ENCODE measurements at regions not wholly inside any gene's neighbourhood (a gene's known extent, or its start where the extent isn't known, plus 50 kb on each side); places are given as distances from the start of the nearest gene placed in this dataset.

GRCh38 chr3:194784361-194784760 is 98.7 kb downstream of the FAM43A start:
- Histone ChIP-seq H3K27me3 (no peaks in the 10 kb centered on the region), H3K4me3 (no peak overlapping the region), H3K36me3 (no peaks in the 10 kb centered on the region), H3K27ac (no peak overlapping the region), H3K9me3 (no peaks in the 10 kb centered on the region), H3K4me1 (peaks cover 0 to 3% of the 10 kb centered on the region in 2 donors)
- TF ChIP-seq CTCF (IDR thresholded peaks at IDR 0.05 in 4 of 5, conservative IDR thresholded peaks at IDR 0.05 in 1 of 5): no peak
- no peak for TF ChIP-seq POLR2A (IDR thresholded peaks at IDR 0.05)
- no peak for ATAC-seq
- in situ Hi-C loops (cut with MboI; ENCODE audit: low sequenced_read_pairs in 4 of 4) (no loop called here), intact Hi-C loops (cut with DNase I; ENCODE audit: low total_unique reads) (no loop called here)
- DNase-seq: no peak

DNA sequence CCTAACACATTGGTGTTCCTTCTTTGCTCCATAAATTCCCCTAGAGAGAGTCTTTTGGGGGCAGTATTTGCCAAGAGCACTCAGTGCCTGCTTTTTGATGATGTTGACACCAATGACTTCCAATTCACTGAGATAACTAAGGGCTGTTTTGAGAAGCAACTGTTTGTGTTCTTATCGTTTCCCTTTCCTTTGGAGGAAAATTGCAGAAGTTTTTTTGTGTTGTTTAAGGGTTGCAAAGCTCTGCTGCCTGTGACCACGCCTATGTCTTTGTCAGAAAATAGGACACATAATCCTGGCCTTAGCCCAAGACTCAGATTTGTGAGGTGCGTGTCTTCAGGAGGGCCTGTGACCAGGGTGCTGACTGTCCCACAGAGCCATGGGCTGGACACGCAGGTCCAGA is 99.6 kb downstream of the FAM43A start:
- intact Hi-C loops (cut with DNase I; ENCODE audit: low total_unique reads) (no loop called here), in situ Hi-C loops (cut with MboI; ENCODE audit: low sequenced_read_pairs in 4 of 4) (no loop called here)
- TF ChIP-seq CTCF (IDR thresholded peaks at IDR 0.05 in 4 of 5, conservative IDR thresholded peaks at IDR 0.05 in 1 of 5): no peak
- TF ChIP-seq POLR2A (IDR thresholded peaks at IDR 0.05): no peak
- Histone ChIP-seq H3K4me1 (peaks cover 0 to 3% of the 10 kb centered on the region in 2 donors), H3K4me3 (no peak overlapping the region), H3K27me3 (no peaks in the 10 kb centered on the region), H3K9me3 (no peaks in the 10 kb centered on the region), H3K36me3 (no peaks in the 10 kb centered on the region), H3K27ac (peak overlapping the region in 1 of 4 donors; percentile 41)
- DNase-seq (no peak), ATAC-seq (peak; percentile 39 to 52)

- in situ Hi-C loops (cut with MboI; ENCODE audit: low sequenced_read_pairs in 4 of 4) (no loop called here), intact Hi-C loops (cut with DNase I; ENCODE audit: low total_unique reads) (no loop called here)
- Histone ChIP-seq H3K27ac (no peak overlapping the region), H3K4me1 (peaks cover 0 to 3% of the 10 kb centered on the region in 2 donors), H3K9me3 (no peaks in the 10 kb centered on the region), H3K4me3 (no peak overlapping the region), H3K36me3 (no peaks in the 10 kb centered on the region), H3K27me3 (no peaks in the 10 kb centered on the region)
- no peak for TF ChIP-seq CTCF (IDR thresholded peaks at IDR 0.05 in 4 of 5, conservative IDR thresholded peaks at IDR 0.05 in 1 of 5)
- TF ChIP-seq POLR2A (IDR thresholded peaks at IDR 0.05): no peak
- DNase-seq: no peak
- no peak for ATAC-seq
Measured at GRCh38 chr3:194787072-194787471, 101.4 kb downstream of the FAM43A start.

DNA sequence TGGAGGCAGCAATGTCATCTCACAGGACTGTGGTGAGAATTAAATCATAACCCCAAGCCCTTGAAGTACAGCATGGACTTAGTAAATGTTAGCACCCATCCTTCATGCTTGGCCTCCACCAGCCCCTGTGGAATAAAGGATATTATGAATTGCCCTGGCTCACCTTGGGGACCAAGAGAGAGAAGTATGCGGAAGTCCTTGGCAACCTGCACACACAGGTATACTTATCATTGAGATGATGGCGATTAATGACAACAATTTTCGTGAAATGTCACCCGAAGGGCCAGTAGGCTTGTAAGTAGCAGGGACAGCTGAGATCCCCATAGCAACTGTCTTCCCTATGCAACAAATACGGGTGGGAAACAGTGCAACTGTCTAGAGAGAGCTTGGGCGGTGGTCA is 102.0 kb downstream of the FAM43A start:
- Histone ChIP-seq H3K9me3 (no peaks in the 10 kb centered on the region), H3K27me3 (no peaks in the 10 kb centered on the region), H3K4me3 (no peak overlapping the region), H3K36me3 (no peaks in the 10 kb centered on the region), H3K4me1 (peaks cover 0 to 3% of the 10 kb centered on the region in 2 donors), H3K27ac (no peak overlapping the region)
- DNase-seq: no peak
- no peak for ATAC-seq
- no peak for TF ChIP-seq POLR2A (IDR thresholded peaks at IDR 0.05)
- TF ChIP-seq CTCF (IDR thresholded peaks at IDR 0.05 in 4 of 5, conservative IDR thresholded peaks at IDR 0.05 in 1 of 5): no peak
- in situ Hi-C loops (cut with MboI; ENCODE audit: low sequenced_read_pairs in 4 of 4): no loop called here
- intact Hi-C loops (cut with DNase I; ENCODE audit: low total_unique reads): no loop called here

GRCh38 chr3:194792368-194792767 is 106.7 kb downstream of the FAM43A start:
- Histone ChIP-seq H3K4me3 (no peak overlapping the region), H3K9me3 (no peaks in the 10 kb centered on the region), H3K4me1 (no peaks in the 10 kb centered on the region), H3K36me3 (no peaks in the 10 kb centered on the region), H3K27ac (no peak overlapping the region), H3K27me3 (no peaks in the 10 kb centered on the region)
- no peak for TF ChIP-seq POLR2A (IDR thresholded peaks at IDR 0.05)
- no peak for TF ChIP-seq CTCF (IDR thresholded peaks at IDR 0.05 in 4 of 5, conservative IDR thresholded peaks at IDR 0.05 in 1 of 5)
- intact Hi-C loops (cut with DNase I; ENCODE audit: low total_unique reads) (no loop called here), in situ Hi-C loops (cut with MboI; ENCODE audit: low sequenced_read_pairs in 4 of 4) (no loop called here)
- DNase-seq: no peak
- ATAC-seq: no peak

Data from gastrocnemius medialis (tissue), 4 donors.